Gastroesophageal sphincter (tissue), 4 donors: ENCODE measurements at regions not wholly inside any gene's neighbourhood (a gene's known extent, or its start where the extent isn't known, plus 50 kb on each side); places are given as distances from the start of the nearest gene placed in this dataset.

ENCODE experiments used
- ATAC-seq: fragments of 150-250 bp; one replicate; pipeline ENCODE4 v1.9.1; 2016; ENCODE audit warnings: mild to moderate bottlenecking, moderate library complexity
- H3K27ac ChIP-seq, 4 donors: fragments of 200-600 bp; sonication (generic) in 3 of 4; 1 replicate in 3 of 4; 2 replicates in 1 of 4; pipeline ENCODE4 v1.5.1; 2016 to 2019
- H3K27me3 ChIP-seq: fragments of 200-600 bp; sonication (generic); one replicate; pipeline ENCODE4 v1.5.1; 2019
- H3K36me3 ChIP-seq, 2 donors: fragments of 200-600 bp; sonication (generic); one replicate each; pipeline ENCODE4 v1.5.1; 2019; ENCODE audit warnings: control low read depth in 1 of 2
- H3K4me1 ChIP-seq, 3 donors: fragments of 200-600 bp; sonication (generic); 1 replicate in 2 of 3; 2 replicates in 1 of 3; pipeline ENCODE4 v1.5.1; 2016 to 2019; ENCODE audit warnings: control low read depth in 2 of 3
- H3K4me3 ChIP-seq, 2 donors: fragments of 200-600 bp; sonication (generic); one replicate each; pipeline ENCODE4 v1.5.1; 2019; ENCODE audit warnings: mild to moderate bottlenecking in 1 of 2, moderate library complexity in 1 of 2
- H3K9me3 ChIP-seq, 3 donors: fragments of 200-600 bp; sonication (generic); one replicate each; pipeline ENCODE4 v1.5.1; 2017 to 2019; ENCODE audit warnings: control low read depth in 2 of 3
- CTCF ChIP-seq, 4 experiments: fragments of 200-600 bp in 2 of 4; fragments of 450-650 bp in 2 of 4; sonication (generic) in 1 of 4; IDR thresholded peaks; one replicate each; pipeline ENCODE4 v1.5.1; 2017 to 2019; ENCODE audit warnings: antibody characterized with exemption in 4 of 4, mild to moderate bottlenecking in 2 of 4, moderate library complexity in 2 of 4
- EP300 ChIP-seq: sonication (generic); formaldehyde crosslinking; IDR thresholded peaks from one replicate; pipeline ENCODE4 v1.6.1; 2017; ENCODE audit warnings: antibody characterized with exemption, mild to moderate bottlenecking
- POLR2A ChIP-seq, 2 donors: fragments of 450-650 bp; IDR thresholded peaks; one replicate each; pipeline ENCODE4 v1.6.1; 2017; ENCODE audit warnings: antibody characterized with exemption in 2 of 2, mild to moderate bottlenecking in 2 of 2, moderate library complexity in 1 of 2
- POLR2AphosphoS5 ChIP-seq: sonication (generic); formaldehyde crosslinking; IDR thresholded peaks from one replicate; pipeline ENCODE4 v1.6.1; 2017; ENCODE audit warnings: antibody characterized with exemption
- WGBS, 2 donors: methylation state at CpG; one replicate each; pipeline ENCODE4 v1.1.5; 2018; ENCODE audit warnings: low coverage in 1 of 2; 5-methylcytosine and 5-hydroxymethylcytosine counted together

- Histone ChIP-seq H3K36me3 (no peaks in the 10 kb centered on the region), H3K4me1 (peaks cover 0 to 6% (median 0%) of the 10 kb centered on the region in 3 donors), H3K9me3 (no peaks in the 10 kb centered on the region), H3K4me3 (no peak overlapping the region), H3K27me3 (no peaks in the 10 kb centered on the region), H3K27ac (no peak overlapping the region)
- TF ChIP-seq CTCF (IDR thresholded peaks at IDR 0.05): no peak
- TF ChIP-seq POLR2AphosphoS5: no peak
- TF ChIP-seq EP300: no peak
- TF ChIP-seq POLR2A (IDR thresholded peaks at IDR 0.05): no peak
- ATAC-seq: no peak
- 31 to 39% methylated on average over 5 to 6 of the region's 6 CpGs for WGBS, 2 donors
These were observed 1171.5 kb upstream of the GOT2 start for GRCh38 chr16:59905606-59906005.

DNA sequence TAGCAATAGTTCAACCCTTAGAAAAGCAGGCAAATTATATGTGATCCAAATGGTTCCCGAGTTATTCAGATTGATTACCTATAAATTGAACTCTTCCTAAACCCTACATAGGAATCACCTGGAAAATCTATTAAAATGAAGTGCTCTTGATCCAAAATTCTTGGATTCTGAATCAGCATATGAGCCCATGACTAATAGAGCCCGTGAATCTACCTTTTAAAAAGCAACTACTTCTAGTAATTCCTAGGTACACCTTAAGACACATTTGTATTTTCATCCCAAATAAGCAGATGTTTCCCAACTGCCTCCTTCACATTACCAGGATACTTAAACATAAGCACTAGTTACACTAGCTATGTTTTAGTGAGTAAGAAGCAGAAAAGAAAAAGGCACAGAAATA, 1171.0 kb upstream of the GOT2 start:
- no peaks in the 10 kb centered on the region for H3K27me3 ChIP-seq
- no peaks in the 10 kb centered on the region for H3K36me3 ChIP-seq
- WGBS, 2 donors: 82 to 88% methylated on average over 2 of the region's 2 CpGs
- ATAC-seq: no peak
- no peak overlapping the region for H3K27ac ChIP-seq
- TF ChIP-seq CTCF (IDR thresholded peaks at IDR 0.05): no peak
- no peak for TF ChIP-seq EP300
- no peak for TF ChIP-seq POLR2AphosphoS5
- TF ChIP-seq POLR2A (IDR thresholded peaks at IDR 0.05): no peak
- no peaks in the 10 kb centered on the region for H3K9me3 ChIP-seq
- H3K4me1 ChIP-seq: peaks cover 0 to 6% (median 0%) of the 10 kb centered on the region in 3 donors
- H3K4me3 ChIP-seq: no peak overlapping the region

GRCh38 chr16:59899940-59900339, 1165.8 kb upstream of the GOT2 start:
- H3K27ac ChIP-seq: no peak overlapping the region
- H3K4me3 ChIP-seq: no peak overlapping the region
- 76% methylated on average over 2 of the region's 2 CpGs; no CpG with 5 or more reads in 1 of the 2 donors for WGBS, 2 donors
- no peak for TF ChIP-seq POLR2AphosphoS5
- TF ChIP-seq POLR2A (IDR thresholded peaks at IDR 0.05): no peak
- no peak for TF ChIP-seq EP300
- TF ChIP-seq CTCF (IDR thresholded peaks at IDR 0.05): no peak
- no peaks in the 10 kb centered on the region for H3K27me3 ChIP-seq
- ATAC-seq: no peak
- H3K36me3 ChIP-seq: no peaks in the 10 kb centered on the region
- no peaks in the 10 kb centered on the region for H3K9me3 ChIP-seq
- H3K4me1 ChIP-seq: no peaks in the 10 kb centered on the region

- no peaks in the 10 kb centered on the region for H3K4me1 ChIP-seq
- H3K36me3 ChIP-seq: no peaks in the 10 kb centered on the region
- TF ChIP-seq POLR2AphosphoS5: no peak
- no peak for ATAC-seq
- no peak overlapping the region for H3K4me3 ChIP-seq
- no peaks in the 10 kb centered on the region for H3K27me3 ChIP-seq
- WGBS, 2 donors: 96% methylated on average over 3 of the region's 8 CpGs; no CpG with 5 or more reads in 1 of the 2 donors
- H3K9me3 ChIP-seq: no peaks in the 10 kb centered on the region
- no peak overlapping the region for H3K27ac ChIP-seq
These were observed 1158.3 kb upstream of the GOT2 start for GRCh38 chr16:59892376-59892775.

- H3K9me3 ChIP-seq: no peaks in the 10 kb centered on the region
- WGBS, 2 donors: 87 to 95% methylated on average over 2 of the region's 2 CpGs
- no peaks in the 10 kb centered on the region for H3K27me3 ChIP-seq
- peaks cover 0 to 7% (median 0%) of the 10 kb centered on the region in 3 donors for H3K4me1 ChIP-seq
- no peak overlapping the region for H3K27ac ChIP-seq
- no peak for TF ChIP-seq CTCF (IDR thresholded peaks at IDR 0.05)
- no peak for TF ChIP-seq EP300
- no peak for TF ChIP-seq POLR2A (IDR thresholded peaks at IDR 0.05)
- no peak for TF ChIP-seq POLR2AphosphoS5
- H3K4me3 ChIP-seq: no peak overlapping the region
- no peaks in the 10 kb centered on the region for H3K36me3 ChIP-seq
- no peak for ATAC-seq
These were observed 1153.7 kb upstream of the GOT2 start for GRCh38 chr16:59887856-59888255.
